Prostate gland (tissue), 2 donors: ENCODE measurements at regions not wholly inside any gene's neighbourhood (a gene's known extent, or its start where the extent isn't known, plus 50 kb on each side); places are given as distances from the start of the nearest gene placed in this dataset.

Experiments
- POLR2AphosphoS5 ChIP-seq: sonication (generic); formaldehyde crosslinking; IDR thresholded peaks from one replicate; pipeline ENCODE4 v1.6.1; 2017; ENCODE audit warnings: antibody characterized with exemption
- TF ChIP-seq, protein P1 (sequence below), 4 experiments: fragments of 200-600 bp in 2 of 4; fragments of 450-650 bp in 2 of 4; sonication (generic) in 2 of 4; IDR thresholded peaks; 1 replicate in 3 of 4; 2 replicates in 1 of 4; pipeline ENCODE4 v1.5.1; 2016 to 2019; ENCODE audit warnings: antibody characterized with exemption in 4 of 4, mild to moderate bottlenecking in 2 of 4, moderate library complexity in 2 of 4

DNA sequence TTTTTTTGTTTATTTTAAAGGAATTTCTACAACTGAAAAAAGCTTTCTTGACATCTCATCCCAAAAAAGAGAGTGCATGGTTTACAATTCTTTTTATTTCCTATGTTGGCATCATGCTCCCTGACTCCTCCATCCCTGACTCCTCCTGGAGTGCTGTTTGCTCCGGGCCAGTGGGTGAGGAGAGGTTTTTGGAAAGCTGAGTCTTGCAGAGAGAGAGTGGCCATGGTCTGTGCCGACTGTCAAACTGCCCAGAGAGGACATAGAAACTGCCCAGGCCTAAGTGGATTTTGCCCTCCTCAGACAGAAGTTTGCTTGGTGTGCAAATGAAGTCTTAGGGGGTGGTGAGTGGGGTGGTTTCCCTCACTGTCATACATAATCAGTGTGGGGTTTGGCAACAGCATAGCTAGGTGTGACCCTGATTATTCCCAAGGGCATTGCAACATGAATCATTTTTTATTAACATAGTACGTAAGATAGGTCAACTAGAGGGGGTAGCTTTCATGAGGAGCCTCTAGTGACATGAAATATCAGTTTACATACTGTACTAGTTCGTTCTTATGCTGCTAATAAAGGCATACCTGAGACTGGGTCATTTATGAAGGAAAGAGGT is 179.8 kb upstream of the UBL3 start:
- TF ChIP-seq, protein P1, sequence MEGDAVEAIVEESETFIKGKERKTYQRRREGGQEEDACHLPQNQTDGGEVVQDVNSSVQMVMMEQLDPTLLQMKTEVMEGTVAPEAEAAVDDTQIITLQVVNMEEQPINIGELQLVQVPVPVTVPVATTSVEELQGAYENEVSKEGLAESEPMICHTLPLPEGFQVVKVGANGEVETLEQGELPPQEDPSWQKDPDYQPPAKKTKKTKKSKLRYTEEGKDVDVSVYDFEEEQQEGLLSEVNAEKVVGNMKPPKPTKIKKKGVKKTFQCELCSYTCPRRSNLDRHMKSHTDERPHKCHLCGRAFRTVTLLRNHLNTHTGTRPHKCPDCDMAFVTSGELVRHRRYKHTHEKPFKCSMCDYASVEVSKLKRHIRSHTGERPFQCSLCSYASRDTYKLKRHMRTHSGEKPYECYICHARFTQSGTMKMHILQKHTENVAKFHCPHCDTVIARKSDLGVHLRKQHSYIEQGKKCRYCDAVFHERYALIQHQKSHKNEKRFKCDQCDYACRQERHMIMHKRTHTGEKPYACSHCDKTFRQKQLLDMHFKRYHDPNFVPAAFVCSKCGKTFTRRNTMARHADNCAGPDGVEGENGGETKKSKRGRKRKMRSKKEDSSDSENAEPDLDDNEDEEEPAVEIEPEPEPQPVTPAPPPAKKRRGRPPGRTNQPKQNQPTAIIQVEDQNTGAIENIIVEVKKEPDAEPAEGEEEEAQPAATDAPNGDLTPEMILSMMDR (IDR thresholded peaks at IDR 0.05), result no peak
- no peak for TF ChIP-seq POLR2AphosphoS5
